Femur (tissue), 1 donor: ENCODE measurements at regions not wholly inside any gene's neighbourhood (a gene's known extent, or its start where the extent isn't known, plus 50 kb on each side); places are given as distances from the start of the nearest gene placed in this dataset.

Experiments
- DNase-seq: peaks from one replicate; pipeline ENCODE4 v3.0.0-alpha.2; 2017

DNA sequence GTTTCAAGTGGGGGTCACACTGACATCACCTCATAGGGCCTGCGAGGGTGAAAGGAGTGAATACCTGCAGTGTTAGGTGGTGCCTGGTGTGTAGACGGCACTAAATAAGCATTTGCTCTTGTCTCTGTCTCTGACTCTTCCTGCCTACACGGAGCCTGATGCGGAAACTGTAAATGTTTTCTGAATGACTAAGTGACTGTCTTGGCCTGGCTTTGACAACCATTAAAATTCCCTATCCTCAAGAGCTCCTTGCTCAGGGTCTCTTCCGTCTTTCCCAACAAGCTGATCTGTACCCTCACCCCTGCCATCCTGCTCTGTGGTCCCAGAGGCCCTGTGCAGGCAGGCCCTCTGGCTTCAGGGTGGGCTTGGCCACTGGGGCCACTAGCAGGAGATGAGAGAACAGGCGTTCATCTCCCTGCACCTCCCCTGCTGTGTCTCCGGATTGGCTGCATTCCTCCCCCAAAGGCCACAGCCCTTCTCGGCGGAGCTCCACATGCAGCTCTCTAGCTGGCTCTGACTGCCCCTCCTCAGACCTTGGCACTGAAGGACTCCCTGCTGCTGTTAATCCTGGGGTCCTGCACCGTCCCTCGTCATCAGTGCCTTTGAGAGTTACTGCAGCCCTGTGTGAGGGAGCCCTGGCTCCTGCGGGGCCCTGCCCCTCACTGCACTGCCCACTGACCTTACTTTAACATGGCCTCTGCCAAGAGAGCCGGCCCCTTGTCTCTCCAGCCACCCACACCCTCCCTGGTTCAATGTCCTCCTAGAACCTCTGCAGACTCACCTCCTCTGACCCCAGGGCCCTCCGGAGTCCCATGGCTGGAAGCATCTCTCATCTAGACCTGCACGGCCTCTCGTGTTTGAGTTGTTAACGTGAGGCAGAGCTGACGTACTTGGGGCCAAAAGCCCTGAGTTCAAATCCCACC lies 211.1 kb downstream of the MATN1 start:
- DNase-seq, result peak; percentile 10

GRCh38 chr1:30511563-30511962 lies 211.8 kb downstream of the MATN1 start:
- no peak for DNase-seq

DNA sequence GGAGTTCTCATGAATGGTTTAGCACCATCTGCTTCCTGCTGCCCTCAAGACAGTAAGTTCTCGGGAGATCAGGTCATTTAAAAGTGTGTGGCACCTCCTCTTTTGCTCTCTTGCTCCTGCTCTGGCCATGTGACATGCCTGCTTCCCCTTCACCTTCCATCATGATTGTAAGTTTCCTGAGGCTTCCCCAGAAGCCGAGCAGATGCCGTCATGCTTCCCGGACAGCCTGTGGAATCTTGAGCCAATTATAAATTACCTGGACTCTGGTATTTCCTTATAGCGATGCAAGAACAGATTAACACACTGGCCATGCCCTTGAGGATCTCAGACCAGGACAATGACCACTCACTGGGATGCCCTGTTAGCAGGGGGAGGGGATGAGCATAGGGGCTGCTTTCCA lies 212.3 kb downstream of the MATN1 start:
- no peak for DNase-seq

DNA sequence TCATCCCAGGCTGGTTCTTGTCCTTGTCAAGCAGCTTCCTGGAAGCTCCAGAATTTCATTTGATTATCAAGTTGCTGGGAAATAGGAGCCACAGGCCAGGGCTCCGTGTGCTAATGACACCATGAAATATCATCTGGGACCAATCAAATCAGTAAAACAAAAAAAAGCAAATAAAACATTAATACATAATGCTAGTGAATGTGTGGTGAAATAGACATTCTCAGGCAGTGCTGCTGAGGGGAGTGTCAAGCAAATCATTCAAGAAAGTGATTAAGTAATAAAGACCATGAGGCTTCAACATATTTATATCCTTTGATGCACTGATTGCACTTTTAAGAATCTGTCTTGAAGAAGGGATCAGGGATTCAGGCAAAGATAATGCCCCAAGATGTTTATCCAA lies 213.7 kb downstream of the MATN1 start:
- DNase-seq, result no peak

DNA sequence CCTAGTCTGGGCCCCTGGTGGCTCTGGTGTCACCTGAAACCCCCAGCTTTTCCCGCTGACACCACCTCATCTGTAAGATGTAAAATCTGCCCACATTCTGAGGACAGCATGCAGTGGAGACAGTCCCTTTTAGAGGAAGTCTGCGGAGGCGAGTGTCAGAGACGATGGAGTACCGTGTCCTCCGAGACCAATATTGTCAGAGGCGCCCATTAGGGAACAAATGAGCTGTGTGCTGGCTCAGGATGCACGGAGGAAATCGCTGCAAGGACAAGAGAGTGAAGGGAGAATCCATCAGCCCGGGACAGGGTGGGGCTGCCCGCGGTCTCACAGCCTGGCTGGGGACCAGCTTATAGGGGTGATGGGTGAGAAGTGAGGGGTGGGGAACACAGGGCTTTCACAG lies 214.8 kb downstream of the MATN1 start:
- no peak for DNase-seq

GRCh38 chr1:30508175-30508448 lies 215.3 kb downstream of the MATN1 start:
- no peak for DNase-seq

GRCh38 chr1:30507401-30508174 lies 215.8 kb downstream of the MATN1 start:
- peak; percentile 1 for DNase-seq

- no peak for DNase-seq
Measured at GRCh38 chr1:30507016-30507312, 216.4 kb downstream of the MATN1 start.

DNA sequence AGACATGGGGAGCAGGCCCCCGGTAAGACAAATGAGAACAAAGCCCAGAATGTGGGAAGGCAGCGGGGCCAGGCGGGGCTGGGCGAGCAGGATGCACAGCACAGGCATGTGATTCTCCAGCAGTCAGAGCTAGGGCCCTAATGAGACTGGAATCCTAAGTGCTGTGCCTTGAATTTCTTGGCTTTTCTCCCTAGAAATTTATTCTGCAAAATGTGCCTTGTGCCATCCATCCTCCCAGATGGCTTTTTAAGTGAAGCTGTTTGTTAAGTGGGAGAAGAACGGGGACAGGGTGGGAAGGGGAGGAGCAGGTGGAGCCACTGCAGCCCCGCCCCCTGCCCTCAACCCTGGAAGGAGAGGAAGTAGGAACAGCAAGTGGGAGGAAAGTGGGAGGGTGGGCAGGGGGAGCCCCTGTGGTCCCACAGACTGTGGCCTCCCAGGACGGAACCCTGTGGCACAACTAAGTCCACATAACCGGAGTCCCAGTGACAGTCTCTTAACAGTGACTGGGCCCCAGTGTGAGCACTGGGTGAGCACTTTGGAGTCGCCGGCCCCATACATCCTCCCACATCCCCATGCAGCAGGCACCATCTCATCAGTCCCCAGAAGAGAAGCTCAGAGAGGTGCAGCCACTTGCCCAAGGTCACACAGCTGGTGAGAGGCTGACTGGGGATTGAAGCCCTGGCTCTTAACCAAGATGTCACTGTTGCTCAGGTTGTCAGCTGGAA lies 216.9 kb downstream of the MATN1 start:
- DNase-seq, result peak; percentile 2

DNA sequence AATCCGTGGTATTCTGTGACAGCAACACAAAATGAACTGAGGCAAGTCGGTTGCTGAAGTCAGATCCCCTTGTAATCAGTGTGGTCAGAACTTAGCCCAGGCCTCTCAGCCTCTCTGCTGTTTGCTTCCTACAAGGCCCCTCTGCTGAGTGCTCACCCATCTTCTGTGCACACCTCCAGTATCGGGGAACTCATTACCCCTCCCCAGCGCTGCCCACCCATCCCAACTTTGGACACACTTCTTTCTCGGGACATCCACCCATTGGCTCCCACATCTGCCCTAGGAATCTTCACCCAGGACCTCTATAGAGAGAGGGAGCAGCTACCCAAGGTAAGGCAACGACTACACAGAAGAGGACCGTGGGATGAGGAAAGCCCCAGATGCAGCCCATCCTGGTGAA lies 217.5 kb downstream of the MATN1 start:
- DNase-seq, result peak; percentile 5

- DNase-seq, result no peak
Measured at GRCh38 chr1:30492451-30492850, 230.9 kb downstream of the MATN1 start.

DNA sequence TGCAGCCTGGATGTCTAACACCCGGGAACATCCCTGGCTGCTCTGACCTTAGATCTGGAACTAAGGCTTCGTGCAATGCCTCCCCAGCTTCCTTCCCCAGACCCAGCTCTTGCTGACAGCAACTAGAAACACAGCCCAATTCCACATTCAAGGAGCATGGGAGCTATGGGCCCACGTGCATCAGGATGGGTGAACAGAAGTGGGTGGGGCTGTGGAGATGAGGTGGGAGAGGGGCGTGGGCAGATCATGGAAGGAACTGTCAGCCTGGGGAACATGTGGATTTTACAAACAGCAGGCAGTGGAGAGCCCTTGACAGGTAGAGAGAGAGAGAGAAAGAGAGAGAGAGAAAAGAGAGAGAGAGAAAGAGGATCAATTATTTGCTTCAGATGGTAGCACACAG lies 231.6 kb downstream of the MATN1 start:
- DNase-seq, result no peak

DNA sequence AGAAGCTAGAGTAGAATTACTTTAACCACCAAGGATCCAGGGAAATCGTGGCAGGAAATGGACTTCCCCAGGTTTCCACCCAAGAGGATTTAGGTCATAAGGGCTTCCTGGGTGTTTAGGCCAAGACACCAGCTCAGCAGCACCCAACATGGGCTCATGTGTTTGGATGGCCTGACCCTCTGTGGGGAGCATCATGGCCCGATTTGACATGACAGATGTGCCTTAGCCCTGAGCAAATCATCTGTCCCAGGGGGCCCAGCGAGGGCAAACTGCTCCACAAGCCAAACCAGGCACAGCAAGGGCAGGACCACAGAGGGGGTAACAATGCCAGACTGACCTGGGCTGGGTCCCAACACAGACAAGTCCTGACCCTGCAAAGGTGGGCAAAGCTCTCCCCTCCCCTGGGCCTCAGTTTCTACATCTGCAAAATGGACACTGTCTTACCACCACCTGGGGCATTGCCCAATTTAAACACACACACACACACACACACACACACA lies 232.8 kb downstream of the MATN1 start:
- no peak for DNase-seq

- DNase-seq, result no peak
Measured at GRCh38 chr1:30489737-30490389, 233.5 kb downstream of the MATN1 start.

GRCh38 chr1:30488324-30488913 lies 235.0 kb downstream of the MATN1 start:
- no peak for DNase-seq

GRCh38 chr1:30487042-30487441 lies 236.3 kb downstream of the MATN1 start:
- DNase-seq, result no peak

DNA sequence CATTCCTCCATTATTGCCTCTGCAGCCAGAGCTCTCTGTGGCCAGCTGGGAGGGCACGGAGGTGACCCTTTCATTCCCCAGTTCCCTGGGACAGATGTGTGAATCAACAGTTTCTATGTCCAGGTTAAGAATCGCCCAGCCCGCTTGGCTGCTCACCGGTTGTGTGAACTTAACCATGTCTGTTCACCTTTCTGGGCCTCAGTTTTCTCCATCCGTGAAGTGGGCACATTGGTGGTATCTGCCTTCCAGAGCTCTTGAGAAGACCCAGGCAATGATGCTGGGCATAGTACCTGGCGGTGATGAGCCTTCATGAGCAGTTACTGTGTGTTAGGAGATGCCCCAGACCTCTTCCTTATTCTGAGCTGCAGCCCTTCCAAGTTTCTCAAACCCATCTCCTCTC lies 238.3 kb downstream of the MATN1 start:
- no peak for DNase-seq

DNA sequence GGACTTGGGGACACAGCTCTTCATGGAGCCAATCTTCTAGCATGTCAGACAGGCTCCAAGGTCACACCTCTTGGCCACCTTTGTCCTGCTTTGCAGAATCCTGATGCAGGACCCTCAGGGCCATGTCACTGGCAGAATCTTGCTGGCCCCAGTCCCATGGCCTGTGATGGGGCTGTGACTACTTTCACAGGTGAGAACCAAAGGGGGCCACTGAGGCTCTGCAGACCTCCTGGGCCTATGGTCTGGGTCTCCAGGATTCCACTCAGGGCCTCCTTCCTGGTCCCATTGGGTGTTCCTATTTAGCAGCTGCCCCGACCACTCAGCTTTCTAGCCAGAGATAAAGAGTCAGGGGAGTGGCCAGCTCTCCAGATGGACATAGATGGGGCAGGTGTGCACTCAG lies 238.7 kb downstream of the MATN1 start:
- no peak for DNase-seq

DNA sequence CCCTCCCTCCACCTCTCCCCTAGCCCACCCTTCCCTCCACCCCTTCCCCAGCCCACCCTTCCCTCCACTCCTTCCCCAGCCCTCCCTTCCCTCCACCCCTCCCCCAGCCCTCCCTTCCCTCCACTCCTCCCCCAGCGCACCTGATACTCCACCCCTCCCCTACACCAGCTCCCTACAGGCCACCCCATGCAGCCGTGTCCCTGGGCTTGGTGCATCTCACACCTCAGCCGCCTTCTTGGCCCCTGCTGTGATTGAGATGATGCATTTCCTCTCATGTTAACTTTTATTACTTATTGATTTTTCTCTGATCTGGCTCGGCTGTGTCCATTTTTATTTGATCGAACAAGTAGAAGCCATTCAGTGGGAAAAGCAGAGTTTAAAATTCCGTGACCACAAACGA lies 243.8 kb downstream of the MATN1 start:
- DNase-seq, result no peak

GRCh38 chr1:30478799-30479563 lies 244.4 kb downstream of the MATN1 start:
- no peak for DNase-seq

GRCh38 chr1:30478283-30478682 lies 245.1 kb downstream of the MATN1 start:
- no peak for DNase-seq

DNA sequence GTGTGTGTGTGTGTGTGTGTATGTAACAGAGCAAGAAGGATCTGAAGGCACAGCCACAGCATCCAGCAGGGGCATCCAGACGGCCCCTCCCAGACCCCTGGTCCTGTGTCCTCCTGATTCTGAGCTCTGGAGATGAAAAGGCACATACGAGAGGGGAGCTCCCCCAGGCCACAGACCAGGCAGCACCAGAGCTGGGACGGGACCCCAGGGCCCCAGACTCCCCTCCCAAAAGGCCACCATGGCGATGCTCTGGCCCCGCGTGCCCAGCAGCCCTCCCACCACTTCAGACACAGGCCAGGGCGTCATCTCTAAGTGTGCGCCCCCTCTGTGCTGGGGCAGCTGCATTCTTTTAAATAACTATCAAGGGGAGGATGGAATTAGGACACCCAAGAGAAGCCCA lies 245.8 kb downstream of the MATN1 start:
- no peak for DNase-seq
